ENCODE measurements at regions not wholly inside any gene's neighbourhood (a gene's known extent, or its start where the extent isn't known, plus 50 kb on each side); places are given as distances from the start of the nearest gene placed in this dataset.

GRCh38 chr3:13714251-13714916 lies 165.5 kb downstream of the FBLN2 start:
- ChIA-PET CTCF (no interaction called here), POLR2A (no interaction called here)
- H3K4me3 Mint-ChIP-seq = no peak overlapping the region
- no peak for TF ChIP-seq AR (CRISPR knock-in tag; IDR thresholded peaks at IDR 0.05)
- TF ChIP-seq ZNF532 (CRISPR knock-in tag; IDR thresholded peaks at IDR 0.05; ENCODE audit: borderline replicate concordance) = no peak
- TF ChIP-seq NR2C2 (CRISPR knock-in tag; IDR thresholded peaks at IDR 0.05) = no peak
- no peak for TF ChIP-seq FOXK1 (CRISPR knock-in tag; IDR thresholded peaks at IDR 0.05)
- TF ChIP-seq ZNF263 (CRISPR knock-in tag; IDR thresholded peaks at IDR 0.05; ENCODE audit: low read depth) = no peak
- TF ChIP-seq USF1 (CRISPR knock-in tag; IDR thresholded peaks at IDR 0.05) = no peak
- TF ChIP-seq HMGA2 (CRISPR knock-in tag; IDR thresholded peaks at IDR 0.05) = no peak
- no peak for TF ChIP-seq ZNF317 (CRISPR knock-in tag; IDR thresholded peaks at IDR 0.05; ENCODE audit: borderline replicate concordance, low read depth)
- TF ChIP-seq SMAD4 (CRISPR knock-in tag; IDR thresholded peaks at IDR 0.05) = no peak
- no peak for TF ChIP-seq ZBTB21 (CRISPR knock-in tag; IDR thresholded peaks at IDR 0.05; ENCODE audit: borderline replicate concordance)
- no peak for TF ChIP-seq ZSCAN18 (CRISPR knock-in tag; IDR thresholded peaks at IDR 0.05)
- no peak for TF ChIP-seq GRHL2 (CRISPR knock-in tag; IDR thresholded peaks at IDR 0.05; ENCODE audit: insufficient replicate concordance, severe bottlenecking)
- TF ChIP-seq E2F4 (CRISPR knock-in tag; IDR thresholded peaks at IDR 0.05; ENCODE audit: borderline replicate concordance, low read depth) = no peak
- TF ChIP-seq ZNF281 (CRISPR knock-in tag; IDR thresholded peaks at IDR 0.05) = no peak
- H3K27ac Mint-ChIP-seq = no peak overlapping the region
- ATAC-seq (no peak), DNase-seq (ENCODE audit: low spot score) (no peak)
- peaks cover 25% of the 10 kb centered on the region for H3K4me1 Mint-ChIP-seq
- no peaks in the 10 kb centered on the region for H3K36me3 Mint-ChIP-seq
- H3K9me3 Mint-ChIP-seq = peaks cover 58% of the 10 kb centered on the region
- H3K27me3 Mint-ChIP-seq (ENCODE audit: low read depth) = peaks cover 32% of the 10 kb centered on the region
